Tibial nerve (tissue), 4 donors: ENCODE measurements at regions not wholly inside any gene's neighbourhood (a gene's known extent, or its start where the extent isn't known, plus 50 kb on each side); places are given as distances from the start of the nearest gene placed in this dataset.
"Not testable (repeated sequence)": the region's sequence is repeated elsewhere in the genome, so short reads cannot be mapped to it uniquely, and the experiment has no call there.

Experiments used
- DNase-seq, 2 donors: peaks; one replicate each; pipeline ENCODE4 v3.0.0-alpha.2; 2019; ENCODE audit warnings: low spot score in 2 of 2
- H3K27ac ChIP-seq, 4 donors: fragments of 200-600 bp; sonication (generic) in 3 of 4; one replicate each; pipeline ENCODE4 v1.5.1; 2017 to 2019; ENCODE audit warnings: mild to moderate bottlenecking in 1 of 4
- H3K27me3 ChIP-seq, 2 donors: fragments of 200-600 bp; sonication (generic) in 1 of 2; one replicate each; pipeline versions ENCODE4 v1.5.1 to v1.6.0; 2017 to 2019
- H3K36me3 ChIP-seq, 3 donors: fragments of 200-600 bp; sonication (generic); one replicate each; pipeline ENCODE4 v1.5.1; 2018 to 2019
- H3K4me1 ChIP-seq, 4 donors: fragments of 200-600 bp; sonication (generic) in 3 of 4; one replicate each; pipeline ENCODE4 v1.5.1; 2017 to 2019
- H3K4me3 ChIP-seq, 4 donors: fragments of 200-600 bp; sonication (generic) in 3 of 4; one replicate each; pipeline ENCODE4 v1.5.1; 2017 to 2019; ENCODE audit warnings: mild to moderate bottlenecking in 1 of 4, moderate library complexity in 1 of 4
- H3K9me3 ChIP-seq, 4 donors: fragments of 200-600 bp; sonication (generic) in 3 of 4; one replicate each; pipeline ENCODE4 v1.5.1; 2017 to 2019
- CTCF ChIP-seq, 5 experiments: fragments of 200-600 bp in 3 of 5; fragments of 450-650 bp in 2 of 5; sonication (generic) in 3 of 5; IDR thresholded peaks; one replicate each; pipeline ENCODE4 v1.5.1; 2016 to 2019; ENCODE audit warnings: antibody characterized with exemption in 5 of 5, mild to moderate bottlenecking in 3 of 5, moderate library complexity in 2 of 5
- EP300 ChIP-seq, 2 donors: sonication (generic); formaldehyde crosslinking; IDR thresholded peaks; one replicate each; pipeline ENCODE4 v1.6.1; 2017; ENCODE audit warnings: antibody characterized with exemption in 2 of 2, mild to moderate bottlenecking in 1 of 2
- POLR2A ChIP-seq, 2 donors: fragments of 450-650 bp; IDR thresholded peaks; one replicate each; pipeline ENCODE4 v1.6.1; 2017; ENCODE audit warnings: antibody characterized with exemption in 2 of 2, mild to moderate bottlenecking in 2 of 2, moderate library complexity in 2 of 2
- WGBS, 2 donors: methylation state at CpG; one replicate each; pipeline ENCODE4 v1.1.5; 2018; 5-methylcytosine and 5-hydroxymethylcytosine counted together

DNA sequence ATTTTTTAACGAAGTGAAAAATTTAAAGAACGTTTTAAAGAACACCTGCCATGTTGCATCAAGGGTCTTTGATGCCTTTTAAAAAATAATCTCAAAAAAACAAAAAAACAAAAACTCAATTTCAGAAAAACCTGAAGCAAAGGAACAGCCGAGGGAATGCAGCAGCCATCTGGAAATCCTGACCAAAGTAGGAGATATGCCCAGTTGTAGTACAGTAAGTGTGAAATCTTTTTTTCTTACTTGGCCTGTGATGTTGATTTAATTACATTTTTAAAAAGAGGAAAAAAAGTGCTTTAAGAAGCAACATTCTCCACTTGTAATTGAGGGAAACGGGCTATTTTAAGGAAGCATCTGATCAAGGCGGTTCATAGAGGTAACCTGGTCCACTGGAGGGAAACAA lies 213.7 kb upstream of the GAP43 start:
- 85 to 88% methylated on average over 5 of the region's 5 CpGs for WGBS, 2 donors
- Histone ChIP-seq H3K4me3 (no peak overlapping the region), H3K27ac (no peak overlapping the region), H3K9me3 (no peaks in the 10 kb centered on the region), H3K4me1 (no peaks in the 10 kb centered on the region), H3K36me3 (no peaks in the 10 kb centered on the region), H3K27me3 (no peaks in the 10 kb centered on the region)
- no peak for DNase-seq
- no peak for TF ChIP-seq POLR2A (IDR thresholded peaks at IDR 0.05)
- no peak for TF ChIP-seq CTCF (IDR thresholded peaks at IDR 0.05)
- no peak for TF ChIP-seq EP300 (IDR thresholded peaks at IDR 0.05)

- 93 to 97% methylated on average over 4 of the region's 4 CpGs for WGBS, 2 donors
- not testable (repeated sequence) for H3K27ac ChIP-seq, H3K4me1 ChIP-seq, DNase-seq, H3K4me3 ChIP-seq, H3K9me3 ChIP-seq, H3K27me3 ChIP-seq, H3K36me3 ChIP-seq
Measured at GRCh38 chr3:115414610-115415009, 208.7 kb upstream of the GAP43 start.

DNA sequence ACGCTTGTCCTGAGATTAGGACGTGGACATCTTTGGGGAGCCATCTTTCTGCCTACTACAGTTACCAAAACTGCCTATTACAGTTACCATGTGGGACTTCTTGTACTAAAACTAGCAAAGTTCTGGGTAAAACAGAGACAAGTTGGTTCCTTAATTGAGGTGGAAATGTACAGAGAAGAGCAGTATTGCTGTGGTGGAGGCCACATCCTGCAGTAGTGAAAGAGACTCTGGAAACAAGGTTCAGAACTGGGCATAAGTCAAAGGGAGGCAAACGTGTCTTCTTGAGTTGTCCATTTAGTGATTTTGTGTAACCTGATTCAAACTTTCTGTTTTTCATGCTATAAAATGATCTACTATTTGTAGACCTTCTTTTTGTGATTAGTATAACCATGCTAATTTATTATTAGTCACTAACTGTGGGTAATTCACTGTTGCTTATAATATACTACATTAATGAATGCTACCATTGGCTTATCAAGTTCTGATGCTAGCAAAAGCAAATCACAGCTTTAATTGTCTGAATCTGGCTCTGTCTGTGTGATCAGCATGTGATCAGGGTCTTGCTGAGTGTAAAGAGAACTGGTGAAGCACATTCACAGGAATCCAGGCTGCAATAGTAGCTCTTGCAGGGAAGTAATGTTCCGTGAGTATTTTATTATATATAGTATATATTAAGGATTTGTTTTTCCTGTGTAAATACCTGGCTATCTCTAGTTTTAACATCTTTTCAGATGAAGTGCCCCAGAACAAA lies 207.9 kb upstream of the GAP43 start:
- TF ChIP-seq EP300 (IDR thresholded peaks at IDR 0.05) (no peak), POLR2A (IDR thresholded peaks at IDR 0.05) (no peak), CTCF (IDR thresholded peaks at IDR 0.05) (no peak)
- no peak overlapping the region for H3K27ac ChIP-seq
- H3K4me1 ChIP-seq, result no peaks in the 10 kb centered on the region

GRCh38 chr3:115418583-115418982 lies 204.7 kb upstream of the GAP43 start:
- no peaks in the 10 kb centered on the region for H3K36me3 ChIP-seq
- 32 to 43% methylated on average over 1 of the region's 1 CpG for WGBS, 2 donors
- no peaks in the 10 kb centered on the region for H3K4me1 ChIP-seq
- H3K27ac ChIP-seq, result no peak overlapping the region
- H3K27me3 ChIP-seq, result no peaks in the 10 kb centered on the region
- DNase-seq, result no peak
- no peak overlapping the region for H3K4me3 ChIP-seq
- no peaks in the 10 kb centered on the region for H3K9me3 ChIP-seq
- TF ChIP-seq POLR2A (IDR thresholded peaks at IDR 0.05) (no peak), EP300 (IDR thresholded peaks at IDR 0.05) (no peak), CTCF (IDR thresholded peaks at IDR 0.05) (no peak)

More for the DNA sequence above, 207.9 kb upstream of the GAP43 start:
- Histone ChIP-seq H3K36me3 (no peaks in the 10 kb centered on the region), H3K27me3 (no peaks in the 10 kb centered on the region), H3K9me3 (no peaks in the 10 kb centered on the region), H3K4me3 (no peak overlapping the region)
- 81 to 92% methylated on average over 4 of the region's 4 CpGs for WGBS, 2 donors
- no peak for DNase-seq

- no peaks in the 10 kb centered on the region for H3K4me1 ChIP-seq
- no peaks in the 10 kb centered on the region for H3K9me3 ChIP-seq
- H3K4me3 ChIP-seq, result no peak overlapping the region
- no peak for TF ChIP-seq CTCF (IDR thresholded peaks at IDR 0.05)
- TF ChIP-seq POLR2A (IDR thresholded peaks at IDR 0.05), result no peak
- TF ChIP-seq EP300 (IDR thresholded peaks at IDR 0.05), result no peak
- H3K27ac ChIP-seq, result no peak overlapping the region
- no peak for DNase-seq
- no peaks in the 10 kb centered on the region for H3K36me3 ChIP-seq
- 58 to 65% methylated on average over 1 of the region's 1 CpG for WGBS, 2 donors
- H3K27me3 ChIP-seq, result no peaks in the 10 kb centered on the region
Measured at GRCh38 chr3:115420086-115420485, 203.2 kb upstream of the GAP43 start.
